ENCODE measurements at regions not wholly inside any gene's neighbourhood (a gene's known extent, or its start where the extent isn't known, plus 50 kb on each side); places are given as distances from the start of the nearest gene placed in this dataset.

- WGBS, 2 donors (ENCODE audit: extremely low coverage in 2 of 2, insufficient read length in 2 of 2, insufficient replicate concordance in 1 of 2), result no CpG with 5 or more reads among the region's 3 CpGs
- Histone ChIP-seq H3K79me1 (ENCODE audit: low read depth, low read length) (no peaks in the 10 kb centered on the region), H3K14ac (ENCODE audit: low read length) (no peak overlapping the region), H3K27ac (replicated peaks; ENCODE audit: low read length) (no peak overlapping the region), H3K4me2 (ENCODE audit: insufficient read depth, low read length, poor library complexity, severe bottlenecking) (no peak overlapping the region), H2AK5ac (ENCODE audit: low read depth, low read length) (no peak overlapping the region), H2BK12ac (ENCODE audit: low read length) (no peak overlapping the region), H2AFZ (ENCODE audit: low read length) (no peak overlapping the region), H2BK15ac (ENCODE audit: low read length) (no peak overlapping the region), H3K9ac (ENCODE audit: low read depth, low read length, poor library complexity) (no peak overlapping the region), H3K9me3 (replicated peaks in 1 of 2; ENCODE audit: control insufficient read depth in 2 of 2, insufficient read depth in 1 of 2, low read depth in 1 of 2, low read length in 2 of 2) (no peaks in the 10 kb centered on the region), H3K27me3 (ENCODE audit: control insufficient read depth in 3 of 3, insufficient read depth in 3 of 3, low read depth in 1 of 3, low read length in 3 of 3) (no peaks in the 10 kb centered on the region), H3K4me1 (ENCODE audit: control insufficient read depth in 2 of 2, insufficient read depth in 1 of 2, low read depth in 1 of 2, low read length in 2 of 2) (peaks cover 11 to 22% of the 10 kb centered on the region in 2 donors), H3K4me3 (ENCODE audit: low read length in 2 of 2) (no peak overlapping the region), H4K91ac (ENCODE audit: low read depth, low read length, poor library complexity) (no peak overlapping the region), H3K23ac (ENCODE audit: low read depth, low read length, poor library complexity) (no peak overlapping the region), H3K4ac (ENCODE audit: low read length) (no peak overlapping the region), H2BK120ac (ENCODE audit: low read depth, low read length) (no peak overlapping the region), H3K18ac (ENCODE audit: low read length) (no peak overlapping the region), H3K36me3 (replicated peaks in 1 of 2; ENCODE audit: control insufficient read depth in 2 of 2, insufficient read depth in 2 of 2, low read length in 2 of 2) (no peaks in the 10 kb centered on the region), H2BK5ac (ENCODE audit: low read length) (no peak overlapping the region), H4K8ac (ENCODE audit: low read depth, low read length) (no peak overlapping the region)
- DNase-seq (ENCODE audit: low spot score), result no peak
Measured at GRCh38 chr4:144360146-144360793, 219.8 kb upstream of the GYPA start.

GRCh38 chr4:144362366-144362765 is 221.8 kb upstream of the GYPA start:
- Histone ChIP-seq H3K36me3 (replicated peaks in 1 of 2; ENCODE audit: control insufficient read depth in 2 of 2, insufficient read depth in 2 of 2, low read length in 2 of 2) (no peaks in the 10 kb centered on the region), H4K91ac (ENCODE audit: low read depth, low read length, poor library complexity) (no peak overlapping the region), H3K9me3 (replicated peaks in 1 of 2; ENCODE audit: control insufficient read depth in 2 of 2, insufficient read depth in 1 of 2, low read depth in 1 of 2, low read length in 2 of 2) (no peaks in the 10 kb centered on the region), H4K8ac (ENCODE audit: low read depth, low read length) (no peak overlapping the region), H3K18ac (ENCODE audit: low read length) (no peak overlapping the region), H3K4me2 (ENCODE audit: insufficient read depth, low read length, poor library complexity, severe bottlenecking) (no peak overlapping the region), H2AK5ac (ENCODE audit: low read depth, low read length) (no peak overlapping the region), H3K4ac (ENCODE audit: low read length) (no peak overlapping the region), H2BK12ac (ENCODE audit: low read length) (no peak overlapping the region), H2BK15ac (ENCODE audit: low read length) (no peak overlapping the region), H2BK120ac (ENCODE audit: low read depth, low read length) (no peak overlapping the region), H3K79me1 (ENCODE audit: low read depth, low read length) (no peaks in the 10 kb centered on the region), H3K27ac (replicated peaks; ENCODE audit: low read length) (no peak overlapping the region), H3K23ac (ENCODE audit: low read depth, low read length, poor library complexity) (no peak overlapping the region), H3K27me3 (ENCODE audit: control insufficient read depth in 3 of 3, insufficient read depth in 3 of 3, low read depth in 1 of 3, low read length in 3 of 3) (no peaks in the 10 kb centered on the region), H2AFZ (ENCODE audit: low read length) (no peak overlapping the region), H2BK5ac (ENCODE audit: low read length) (no peak overlapping the region), H3K4me1 (ENCODE audit: control insufficient read depth in 2 of 2, insufficient read depth in 1 of 2, low read depth in 1 of 2, low read length in 2 of 2) (peaks cover 4 to 13% of the 10 kb centered on the region in 2 donors), H3K14ac (ENCODE audit: low read length) (no peak overlapping the region), H3K4me3 (ENCODE audit: low read length in 2 of 2) (no peak overlapping the region), H3K9ac (ENCODE audit: low read depth, low read length, poor library complexity) (no peak overlapping the region)
- DNase-seq (ENCODE audit: low spot score), result no peak

GRCh38 chr4:144363890-144364289 is 223.4 kb upstream of the GYPA start:
- no peak overlapping the region for H3K27ac ChIP-seq (replicated peaks; ENCODE audit: low read length)
- H3K9me3 ChIP-seq (replicated peaks in 1 of 2; ENCODE audit: control insufficient read depth in 2 of 2, insufficient read depth in 1 of 2, low read depth in 1 of 2, low read length in 2 of 2), result no peaks in the 10 kb centered on the region
- H3K4ac ChIP-seq (ENCODE audit: low read length), result no peak overlapping the region
- H3K4me2 ChIP-seq (ENCODE audit: insufficient read depth, low read length, poor library complexity, severe bottlenecking), result no peak overlapping the region
- H3K18ac ChIP-seq (ENCODE audit: low read length), result no peak overlapping the region
- no peak overlapping the region for H3K9ac ChIP-seq (ENCODE audit: low read depth, low read length, poor library complexity)
- H3K4me3 ChIP-seq (ENCODE audit: low read length in 2 of 2), result no peak overlapping the region
- H3K4me1 ChIP-seq (ENCODE audit: control insufficient read depth in 2 of 2, insufficient read depth in 1 of 2, low read depth in 1 of 2, low read length in 2 of 2), result peaks cover 1 to 2% of the 10 kb centered on the region in 2 donors
- H4K91ac ChIP-seq (ENCODE audit: low read depth, low read length, poor library complexity), result no peak overlapping the region
- no peak overlapping the region for H2AK5ac ChIP-seq (ENCODE audit: low read depth, low read length)
- H3K23ac ChIP-seq (ENCODE audit: low read depth, low read length, poor library complexity), result no peak overlapping the region
- H3K27me3 ChIP-seq (ENCODE audit: control insufficient read depth in 3 of 3, insufficient read depth in 3 of 3, low read depth in 1 of 3, low read length in 3 of 3), result no peaks in the 10 kb centered on the region
- no peak overlapping the region for H4K8ac ChIP-seq (ENCODE audit: low read depth, low read length)
- H2BK15ac ChIP-seq (ENCODE audit: low read length), result no peak overlapping the region
- no peak for DNase-seq (ENCODE audit: low spot score)
- no CpG with 5 or more reads among the region's 1 CpG for WGBS, 2 donors (ENCODE audit: extremely low coverage in 2 of 2, insufficient read length in 2 of 2, insufficient replicate concordance in 1 of 2)
- no peak overlapping the region for H2AFZ ChIP-seq (ENCODE audit: low read length)
- H3K79me1 ChIP-seq (ENCODE audit: low read depth, low read length), result no peaks in the 10 kb centered on the region
- no peaks in the 10 kb centered on the region for H3K36me3 ChIP-seq (replicated peaks in 1 of 2; ENCODE audit: control insufficient read depth in 2 of 2, insufficient read depth in 2 of 2, low read length in 2 of 2)
- H3K14ac ChIP-seq (ENCODE audit: low read length), result no peak overlapping the region
- no peak overlapping the region for H2BK5ac ChIP-seq (ENCODE audit: low read length)
- H2BK120ac ChIP-seq (ENCODE audit: low read depth, low read length), result no peak overlapping the region
- H2BK12ac ChIP-seq (ENCODE audit: low read length), result no peak overlapping the region

GRCh38 chr4:144366425-144366824 is 225.9 kb upstream of the GYPA start:
- Histone ChIP-seq H2BK15ac (ENCODE audit: low read length) (no peak overlapping the region), H4K8ac (ENCODE audit: low read depth, low read length) (no peak overlapping the region), H3K4me2 (ENCODE audit: insufficient read depth, low read length, poor library complexity, severe bottlenecking) (no peak overlapping the region), H3K4me3 (ENCODE audit: low read length in 2 of 2) (no peak overlapping the region), H3K14ac (ENCODE audit: low read length) (no peak overlapping the region), H2AFZ (ENCODE audit: low read length) (no peak overlapping the region), H2BK5ac (ENCODE audit: low read length) (no peak overlapping the region), H3K4ac (ENCODE audit: low read length) (no peak overlapping the region), H2BK120ac (ENCODE audit: low read depth, low read length) (no peak overlapping the region), H3K23ac (ENCODE audit: low read depth, low read length, poor library complexity) (no peak overlapping the region), H2BK12ac (ENCODE audit: low read length) (no peak overlapping the region), H3K18ac (ENCODE audit: low read length) (no peak overlapping the region), H3K27ac (replicated peaks; ENCODE audit: low read length) (no peak overlapping the region), H3K27me3 (ENCODE audit: control insufficient read depth in 3 of 3, insufficient read depth in 3 of 3, low read depth in 1 of 3, low read length in 3 of 3) (no peaks in the 10 kb centered on the region), H3K36me3 (replicated peaks in 1 of 2; ENCODE audit: control insufficient read depth in 2 of 2, insufficient read depth in 2 of 2, low read length in 2 of 2) (no peaks in the 10 kb centered on the region), H3K9ac (ENCODE audit: low read depth, low read length, poor library complexity) (no peak overlapping the region), H3K9me3 (replicated peaks in 1 of 2; ENCODE audit: control insufficient read depth in 2 of 2, insufficient read depth in 1 of 2, low read depth in 1 of 2, low read length in 2 of 2) (no peaks in the 10 kb centered on the region), H3K79me1 (ENCODE audit: low read depth, low read length) (no peaks in the 10 kb centered on the region), H4K91ac (ENCODE audit: low read depth, low read length, poor library complexity) (no peak overlapping the region), H2AK5ac (ENCODE audit: low read depth, low read length) (no peak overlapping the region), H3K4me1 (ENCODE audit: control insufficient read depth in 2 of 2, insufficient read depth in 1 of 2, low read depth in 1 of 2, low read length in 2 of 2) (peaks cover 0 to 1% of the 10 kb centered on the region in 2 donors)
- WGBS, 2 donors (ENCODE audit: extremely low coverage in 2 of 2, insufficient read length in 2 of 2, insufficient replicate concordance in 1 of 2), result no CpG with 5 or more reads among the region's 1 CpG
- no peak for DNase-seq (ENCODE audit: low spot score)
